Tibial nerve (tissue), 4 donors: ENCODE measurements at regions not wholly inside any gene's neighbourhood (a gene's known extent, or its start where the extent isn't known, plus 50 kb on each side); places are given as distances from the start of the nearest gene placed in this dataset.

ENCODE experiments used
- CTCF ChIP-seq, 5 experiments: fragments of 200-600 bp in 3 of 5; fragments of 450-650 bp in 2 of 5; sonication (generic) in 3 of 5; IDR thresholded peaks; one replicate each; pipeline ENCODE4 v1.5.1; 2016 to 2019; ENCODE audit warnings: antibody characterized with exemption in 5 of 5, mild to moderate bottlenecking in 3 of 5, moderate library complexity in 2 of 5
- EP300 ChIP-seq, 2 donors: sonication (generic); formaldehyde crosslinking; IDR thresholded peaks; one replicate each; pipeline ENCODE4 v1.6.1; 2017; ENCODE audit warnings: antibody characterized with exemption in 2 of 2, mild to moderate bottlenecking in 1 of 2
- POLR2A ChIP-seq, 2 donors: fragments of 450-650 bp; IDR thresholded peaks; one replicate each; pipeline ENCODE4 v1.6.1; 2017; ENCODE audit warnings: antibody characterized with exemption in 2 of 2, mild to moderate bottlenecking in 2 of 2, moderate library complexity in 2 of 2

DNA sequence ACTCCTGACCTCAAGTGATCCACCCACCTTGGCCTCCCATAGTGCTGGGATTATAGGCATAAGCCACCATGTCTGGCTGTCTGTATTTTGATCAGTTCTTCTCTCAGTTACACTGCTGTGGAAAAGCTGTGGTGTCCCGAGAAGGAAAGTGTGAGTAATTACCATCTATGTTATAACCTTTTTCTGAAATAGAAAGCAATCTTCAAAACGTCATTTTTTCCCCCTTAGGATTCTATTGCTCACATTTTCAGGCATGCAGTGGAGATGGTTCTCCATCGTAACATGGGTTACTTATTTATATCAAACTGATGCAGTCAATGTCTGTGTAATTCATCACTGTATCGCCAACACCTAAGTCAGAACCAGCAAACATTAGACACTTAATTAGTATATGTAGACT is 103.5 kb upstream of the FAM3C start:
- no peak for TF ChIP-seq POLR2A (IDR thresholded peaks at IDR 0.05)
- TF ChIP-seq EP300 (IDR thresholded peaks at IDR 0.05), result no peak
- TF ChIP-seq CTCF (IDR thresholded peaks at IDR 0.05), result no peak
